PC-9 (cell line): ENCODE measurements at regions not wholly inside any gene's neighbourhood (a gene's known extent, or its start where the extent isn't known, plus 50 kb on each side); places are given as distances from the start of the nearest gene placed in this dataset.

Source experiments
- BruUV-seq: library from RNA; stranded (reverse); fragments of 400-500 nt; replicated peaks from 2 replicates; lab custom pipeline; 2021; lab: Mats Ljungman, UMichigan
- CTCF ChIA-PET: fragments of 300-600 bp; sonication (Branson Sonifier 250); formaldehyde crosslinking; loops from one replicate; lab custom pipeline; 2022; ENCODE audit warnings: antibody characterized with exemption; lab: Charles Lee
- POLR2A ChIA-PET: fragments of 300-600 bp; sonication (Branson Sonifier 250); formaldehyde crosslinking; loops from one replicate; lab custom pipeline; 2022; ENCODE audit warnings: antibody characterized with exemption; ENCODE audit not compliant: unreplicated experiment; lab: Charles Lee
- DNase-seq, 2 experiments: peaks; one replicate each; pipeline versions ENCODE4 v3.0.0 to v3.0.0-alpha.2; 2015 to 2022; ENCODE audit warnings: mixed read lengths in 1 of 2
- H2AFZ ChIP-seq: fragments of 200-600 bp; sonication (generic); 2 replicates; pipeline ENCODE4 v1.8.1; 2017; ENCODE audit warnings: antibody characterized with exemption
- H3F3A ChIP-seq: fragments of 200-600 bp; sonication (generic); 2 replicates; pipeline ENCODE4 v1.8.1; 2017; ENCODE audit warnings: antibody characterized with exemption, mild to moderate bottlenecking, low read depth; ENCODE audit not compliant: insufficient read depth
- H3K27ac ChIP-seq: fragments of 200-600 bp; sonication (generic); 2 replicates; pipeline ENCODE4 v1.6.1; 2016; ENCODE audit warnings: mixed run types
- H3K27me3 ChIP-seq: fragments of 200-600 bp; sonication (generic); 2 replicates; pipeline ENCODE4 v1.6.1; 2016; ENCODE audit warnings: low read depth, mixed run types; ENCODE audit not compliant: insufficient read depth
- H3K36me3 ChIP-seq: fragments of 200-600 bp; sonication (generic); 2 replicates; pipeline ENCODE4 v1.6.1; 2016; ENCODE audit warnings: low read depth, mixed run types
- H3K4me1 ChIP-seq: fragments of 200-600 bp; sonication (generic); replicated peaks from 2 replicates; pipeline ENCODE4 v1.6.1; 2016; ENCODE audit warnings: mixed run types; ENCODE audit not compliant: insufficient read depth
- H3K4me2 ChIP-seq: fragments of 200-600 bp; sonication (generic); 2 replicates; pipeline ENCODE4 v1.6.1; 2017; ENCODE audit warnings: mixed run types
- H3K4me3 ChIP-seq: fragments of 200-600 bp; sonication (generic); 2 replicates; pipeline ENCODE4 v1.6.1; 2016; ENCODE audit warnings: mixed run types
- H3K79me2 ChIP-seq: fragments of 200-600 bp; sonication (generic); 2 replicates; pipeline ENCODE4 v1.6.1; 2017; ENCODE audit warnings: low read depth, mixed run types
- H3K9me2 ChIP-seq: fragments of 200-600 bp; sonication (generic); 2 replicates; pipeline ENCODE4 v1.8.1; 2017; ENCODE audit warnings: mild to moderate bottlenecking; ENCODE audit not compliant: insufficient read depth
- H3K9me3 ChIP-seq: fragments of 200-600 bp; sonication (generic); 2 replicates; pipeline ENCODE4 v1.8.1; 2016; ENCODE audit warnings: low read depth; ENCODE audit not compliant: insufficient read depth
- H4K20me1 ChIP-seq: fragments of 200-600 bp; sonication (generic); 2 replicates; pipeline ENCODE4 v1.8.1; 2017; ENCODE audit not compliant: insufficient read depth
- CTCF ChIP-seq: fragments of 200-600 bp; sonication (generic); conservative IDR thresholded peaks from 2 replicates; pipeline ENCODE4 v1.6.1; 2017; ENCODE audit warnings: mixed run types, antibody characterized with exemption, mild to moderate bottlenecking, moderate library complexity
- EZH2 ChIP-seq: fragments of 200-600 bp; sonication (generic); IDR thresholded peaks from 2 replicates; pipeline ENCODE4 v1.8.0; 2017; ENCODE audit warnings: antibody characterized with exemption, low read depth
- intact Hi-C: fragments of 100-400 bp; cut with micrococcal nuclease; formaldehyde crosslinking; loops from one replicate; pipeline ENCODE4 v1.10.0; 2022; ENCODE audit not compliant: unreplicated experiment

- H3K9me2 ChIP-seq: no peaks in the 10 kb centered on the region
- no peaks in the 10 kb centered on the region for H4K20me1 ChIP-seq
- POLR2A ChIA-PET: no interaction called here
- DNase-seq: no peak
- no peak overlapping the region for H3K27ac ChIP-seq
- CTCF ChIA-PET: no interaction called here
- H3K27me3 ChIP-seq: peaks cover 95% of the 10 kb centered on the region
- no peak for TF ChIP-seq CTCF
- TF ChIP-seq EZH2: no peak
- no peak overlapping the region for H3K4me2 ChIP-seq
- H3K4me3 ChIP-seq: no peak overlapping the region
- H3F3A ChIP-seq: no peaks in the 10 kb centered on the region
- H3K79me2 ChIP-seq: no peaks in the 10 kb centered on the region
- no peaks in the 10 kb centered on the region for H3K4me1 ChIP-seq
- H2AFZ ChIP-seq: no peak overlapping the region
- intact Hi-C loops: no loop called here
- H3K9me3 ChIP-seq: no peaks in the 10 kb centered on the region
- no TSS peak for BruUV-seq
- H3K36me3 ChIP-seq: no peaks in the 10 kb centered on the region
Measured at GRCh38 chr11:43556612-43557375, 123.7 kb upstream of the HSD17B12 start.

GRCh38 chr11:43557553-43558110 lies 122.9 kb upstream of the HSD17B12 start:
- intact Hi-C loops: no loop called here

DNA sequence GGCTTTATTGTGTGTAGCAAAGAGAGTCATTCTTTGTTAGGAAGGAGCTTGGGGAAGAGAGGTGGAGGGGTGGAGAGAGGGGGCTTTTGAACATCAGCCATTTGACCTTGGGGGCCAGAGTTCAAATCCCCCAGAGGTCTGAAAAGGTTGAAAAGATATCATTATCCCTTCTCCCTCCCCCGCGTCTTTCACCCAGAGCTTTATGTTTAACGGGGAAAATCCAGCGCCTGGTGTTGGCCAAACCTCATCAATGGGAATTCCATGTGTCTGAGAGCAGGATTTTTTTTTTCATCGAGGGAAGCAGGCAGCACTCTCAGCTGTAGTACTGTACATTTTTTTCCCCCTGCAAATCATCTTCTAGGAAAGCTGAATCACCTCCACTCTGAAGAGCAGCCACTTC lies 122.4 kb upstream of the HSD17B12 start:
- Histone ChIP-seq H3K4me3 (no peak overlapping the region), H3K9me2 (no peaks in the 10 kb centered on the region), H4K20me1 (no peaks in the 10 kb centered on the region), H3K79me2 (no peaks in the 10 kb centered on the region), H3F3A (no peaks in the 10 kb centered on the region), H3K4me2 (no peak overlapping the region), H3K36me3 (no peaks in the 10 kb centered on the region), H3K27me3 (peaks cover 97% of the 10 kb centered on the region), H3K27ac (no peak overlapping the region), H2AFZ (no peak overlapping the region), H3K9me3 (no peaks in the 10 kb centered on the region), H3K4me1 (no peaks in the 10 kb centered on the region)
- ChIA-PET POLR2A (no interaction called here), CTCF (interaction anchor here (0.9 kb wide), 1 partner anchor 294 kb away, joined by 4 read pairs; no protein-coding TSS in a partner anchor)
- DNase-seq: no peak
- no TSS peak for BruUV-seq
- TF ChIP-seq EZH2 (no peak), CTCF (no peak)
- intact Hi-C loops: no loop called here

More at GRCh38 chr11:43557553-43558110, 122.9 kb upstream of the HSD17B12 start:
- CTCF ChIA-PET: interaction anchor here (0.9 kb wide), 1 partner anchor 294 kb away, joined by 4 read pairs; no protein-coding TSS in a partner anchor
- no peak for TF ChIP-seq EZH2
- TF ChIP-seq CTCF: peak; percentile 52
- H3K4me2 ChIP-seq: no peak overlapping the region
- no peaks in the 10 kb centered on the region for H4K20me1 ChIP-seq
- H3K27ac ChIP-seq: no peak overlapping the region
- no peaks in the 10 kb centered on the region for H3K9me2 ChIP-seq
- H3K27me3 ChIP-seq: peaks cover 97% of the 10 kb centered on the region
- H2AFZ ChIP-seq: no peak overlapping the region
- no peaks in the 10 kb centered on the region for H3K36me3 ChIP-seq
- H3K4me3 ChIP-seq: no peak overlapping the region
- no peaks in the 10 kb centered on the region for H3K9me3 ChIP-seq
- no peaks in the 10 kb centered on the region for H3K4me1 ChIP-seq
- no TSS peak for BruUV-seq
- no peaks in the 10 kb centered on the region for H3K79me2 ChIP-seq
- no peaks in the 10 kb centered on the region for H3F3A ChIP-seq
- DNase-seq: no peak
- POLR2A ChIA-PET: no interaction called here
